SK-N-SH treated with all-trans-retinoic acid at 6 μM for 48 hours (cell line): ENCODE measurements at regions not wholly inside any gene's neighbourhood (a gene's known extent, or its start where the extent isn't known, plus 50 kb on each side); places are given as distances from the start of the nearest gene placed in this dataset.

ENCODE experiments used
- ARNTL ChIP-seq: fragments of 450-650 bp; formaldehyde crosslinking; IDR thresholded peaks from 2 replicates; pipeline ENCODE4 v1.5.0; 2020; ENCODE audit warnings: low read depth, mild to moderate bottlenecking, moderate library complexity, borderline replicate concordance
- ZFP3 ChIP-seq: fragments of 250-450 bp; sonication (Bioruptor Pico); IDR thresholded peaks from 2 replicates; pipeline ENCODE4 v1.5.0; 2020; ENCODE audit warnings: mild to moderate bottlenecking, moderate library complexity
- ZNF565 ChIP-seq: fragments of 450-650 bp; formaldehyde crosslinking; conservative IDR thresholded peaks from 2 replicates; pipeline ENCODE4 v1.5.0; 2020; ENCODE audit warnings: low read depth, mild to moderate bottlenecking, moderate library complexity
- TF ChIP-seq, protein P1 (sequence below): fragments of 250-450 bp; sonication (Bioruptor Pico); IDR thresholded peaks from 2 replicates; pipeline ENCODE4 v1.8.0; 2020; ENCODE audit warnings: mild to moderate bottlenecking, moderate library complexity, borderline replicate concordance
- TF ChIP-seq, protein P2 (sequence below): fragments of 250-450 bp; sonication (Bioruptor Pico); IDR thresholded peaks from 2 replicates; pipeline ENCODE4 v1.5.1; 2020; ENCODE audit warnings: low read depth, mild to moderate bottlenecking, moderate library complexity

DNA sequence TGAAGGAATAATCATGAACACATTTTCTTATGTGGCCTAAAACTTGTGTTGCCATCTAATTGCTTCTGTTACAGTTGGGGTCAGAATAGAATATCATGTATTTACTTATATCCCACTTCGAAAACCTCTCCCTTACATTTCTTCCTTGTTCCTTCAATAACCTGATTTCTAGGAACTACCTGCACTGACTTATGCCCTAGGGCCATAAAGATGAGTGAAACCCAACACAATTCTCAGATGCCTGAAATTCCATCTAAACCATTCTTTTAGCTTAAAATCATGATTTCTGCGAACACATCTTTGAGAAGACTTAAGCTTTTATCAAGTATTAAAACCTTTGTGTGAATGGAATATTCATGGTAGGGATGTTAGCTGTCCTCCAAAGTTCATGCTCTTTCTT is 142.7 kb downstream of the SNAPC1 start:
- TF ChIP-seq, protein P1, sequence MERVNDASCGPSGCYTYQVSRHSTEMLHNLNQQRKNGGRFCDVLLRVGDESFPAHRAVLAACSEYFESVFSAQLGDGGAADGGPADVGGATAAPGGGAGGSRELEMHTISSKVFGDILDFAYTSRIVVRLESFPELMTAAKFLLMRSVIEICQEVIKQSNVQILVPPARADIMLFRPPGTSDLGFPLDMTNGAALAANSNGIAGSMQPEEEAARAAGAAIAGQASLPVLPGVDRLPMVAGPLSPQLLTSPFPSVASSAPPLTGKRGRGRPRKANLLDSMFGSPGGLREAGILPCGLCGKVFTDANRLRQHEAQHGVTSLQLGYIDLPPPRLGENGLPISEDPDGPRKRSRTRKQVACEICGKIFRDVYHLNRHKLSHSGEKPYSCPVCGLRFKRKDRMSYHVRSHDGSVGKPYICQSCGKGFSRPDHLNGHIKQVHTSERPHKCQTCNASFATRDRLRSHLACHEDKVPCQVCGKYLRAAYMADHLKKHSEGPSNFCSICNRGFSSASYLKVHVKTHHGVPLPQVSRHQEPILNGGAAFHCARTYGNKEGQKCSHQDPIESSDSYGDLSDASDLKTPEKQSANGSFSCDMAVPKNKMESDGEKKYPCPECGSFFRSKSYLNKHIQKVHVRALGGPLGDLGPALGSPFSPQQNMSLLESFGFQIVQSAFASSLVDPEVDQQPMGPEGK (CRISPR knock-in tag): no peak
- TF ChIP-seq ARNTL (no peak), ZFP3 (CRISPR knock-in tag) (no peak), ZNF565 (no peak)
- TF ChIP-seq, protein P2, sequence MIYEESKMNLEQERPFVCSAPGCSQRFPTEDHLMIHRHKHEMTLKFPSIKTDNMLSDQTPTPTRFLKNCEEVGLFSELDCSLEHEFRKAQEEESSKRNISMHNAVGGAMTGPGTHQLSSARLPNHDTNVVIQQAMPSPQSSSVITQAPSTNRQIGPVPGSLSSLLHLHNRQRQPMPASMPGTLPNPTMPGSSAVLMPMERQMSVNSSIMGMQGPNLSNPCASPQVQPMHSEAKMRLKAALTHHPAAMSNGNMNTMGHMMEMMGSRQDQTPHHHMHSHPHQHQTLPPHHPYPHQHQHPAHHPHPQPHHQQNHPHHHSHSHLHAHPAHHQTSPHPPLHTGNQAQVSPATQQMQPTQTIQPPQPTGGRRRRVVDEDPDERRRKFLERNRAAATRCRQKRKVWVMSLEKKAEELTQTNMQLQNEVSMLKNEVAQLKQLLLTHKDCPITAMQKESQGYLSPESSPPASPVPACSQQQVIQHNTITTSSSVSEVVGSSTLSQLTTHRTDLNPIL (CRISPR knock-in tag): no peak
